ENCODE measurements at regions not wholly inside any gene's neighbourhood (a gene's known extent, or its start where the extent isn't known, plus 50 kb on each side); places are given as distances from the start of the nearest gene placed in this dataset.
"Not testable (repeated sequence)": the region's sequence is repeated elsewhere in the genome, so short reads cannot be mapped to it uniquely, and the experiment has no call there.

- no peaks in the 10 kb centered on the region for H3K27me3 Mint-ChIP-seq (ENCODE audit: unreplicated experiment)
- no peaks in the 10 kb centered on the region for H3K9me3 Mint-ChIP-seq (ENCODE audit: unreplicated experiment)
- peaks cover 7% of the 10 kb centered on the region for H3K4me1 Mint-ChIP-seq (ENCODE audit: unreplicated experiment)
- TF ChIP-seq CTCF (IDR thresholded peaks at IDR 0.05; ENCODE audit: unreplicated experiment) = no peak
- no peak overlapping the region for H3K4me3 Mint-ChIP-seq (ENCODE audit: unreplicated experiment)
- H3K27ac Mint-ChIP-seq (ENCODE audit: unreplicated experiment) = no peak overlapping the region
- H3K36me3 Mint-ChIP-seq (ENCODE audit: low read depth, unreplicated experiment) = no peaks in the 10 kb centered on the region
- DNase-seq (ENCODE audit: low spot score) = no peak
Observed at GRCh38 chr21:16215663-16216183, 485.9 kb downstream of the USP25 start.

- Mint-ChIP-seq H3K36me3 (ENCODE audit: low read depth, unreplicated experiment) (no peaks in the 10 kb centered on the region), H3K4me1 (ENCODE audit: unreplicated experiment) (peaks cover 7% of the 10 kb centered on the region), H3K27me3 (ENCODE audit: unreplicated experiment) (no peaks in the 10 kb centered on the region), H3K27ac (ENCODE audit: unreplicated experiment) (no peak overlapping the region), H3K4me3 (ENCODE audit: unreplicated experiment) (no peak overlapping the region), H3K9me3 (ENCODE audit: unreplicated experiment) (no peaks in the 10 kb centered on the region)
- no peak for TF ChIP-seq CTCF (IDR thresholded peaks at IDR 0.05; ENCODE audit: unreplicated experiment)
- DNase-seq (ENCODE audit: low spot score) = no peak
Observed at GRCh38 chr21:16216288-16216962, 486.6 kb downstream of the USP25 start.

GRCh38 chr21:16218682-16219343, 489.0 kb downstream of the USP25 start:
- no peak overlapping the region for H3K27ac Mint-ChIP-seq (ENCODE audit: unreplicated experiment)
- no peaks in the 10 kb centered on the region for H3K9me3 Mint-ChIP-seq (ENCODE audit: unreplicated experiment)
- TF ChIP-seq CTCF (IDR thresholded peaks at IDR 0.05; ENCODE audit: unreplicated experiment) = no peak
- H3K36me3 Mint-ChIP-seq (ENCODE audit: low read depth, unreplicated experiment) = no peaks in the 10 kb centered on the region
- no peak overlapping the region for H3K4me3 Mint-ChIP-seq (ENCODE audit: unreplicated experiment)
- H3K27me3 Mint-ChIP-seq (ENCODE audit: unreplicated experiment) = no peaks in the 10 kb centered on the region
- peaks cover 7% of the 10 kb centered on the region for H3K4me1 Mint-ChIP-seq (ENCODE audit: unreplicated experiment)
- DNase-seq (ENCODE audit: low spot score) = no peak

GRCh38 chr21:16224756-16225155, 495.0 kb downstream of the USP25 start:
- H3K9me3 Mint-ChIP-seq (ENCODE audit: unreplicated experiment); H3K27me3 Mint-ChIP-seq (ENCODE audit: unreplicated experiment); H3K4me1 Mint-ChIP-seq (ENCODE audit: unreplicated experiment); DNase-seq (ENCODE audit: low spot score); H3K27ac Mint-ChIP-seq (ENCODE audit: unreplicated experiment): not testable (repeated sequence)
- H3K36me3 Mint-ChIP-seq (ENCODE audit: low read depth, unreplicated experiment) = peaks cover 17% of the 10 kb centered on the region
- peak overlapping the region; percentile 51 for H3K4me3 Mint-ChIP-seq (ENCODE audit: unreplicated experiment)

- Mint-ChIP-seq H3K9me3 (ENCODE audit: unreplicated experiment) (no peaks in the 10 kb centered on the region), H3K4me3 (ENCODE audit: unreplicated experiment) (no peak overlapping the region), H3K4me1 (ENCODE audit: unreplicated experiment) (peaks cover 18% of the 10 kb centered on the region), H3K27me3 (ENCODE audit: unreplicated experiment) (peaks cover 2% of the 10 kb centered on the region), H3K27ac (ENCODE audit: unreplicated experiment) (peak overlapping the region; percentile 57), H3K36me3 (ENCODE audit: low read depth, unreplicated experiment) (no peaks in the 10 kb centered on the region)
- TF ChIP-seq CTCF (IDR thresholded peaks at IDR 0.05; ENCODE audit: unreplicated experiment) = no peak
- no peak for DNase-seq (ENCODE audit: low spot score)
Observed at GRCh38 chr21:16239659-16240265, 510.0 kb downstream of the USP25 start.
